Gastrocnemius medialis (tissue), 4 donors: ENCODE measurements at regions not wholly inside any gene's neighbourhood (a gene's known extent, or its start where the extent isn't known, plus 50 kb on each side); places are given as distances from the start of the nearest gene placed in this dataset.

Source experiments
- CTCF ChIP-seq, 5 experiments: fragments of 450-650 bp in 3 of 5; fragments of 200-600 bp in 2 of 5; sonication (generic) in 2 of 5; IDR thresholded peaks in 4 of 5; conservative IDR thresholded peaks in 1 of 5; 1 replicate in 4 of 5; 2 replicates in 1 of 5; pipeline ENCODE4 v1.5.1; 2016 to 2019; ENCODE audit warnings: antibody characterized with exemption in 5 of 5, mild to moderate bottlenecking in 3 of 5, moderate library complexity in 3 of 5
- POLR2A ChIP-seq, 2 donors: fragments of 450-650 bp; IDR thresholded peaks; one replicate each; pipeline ENCODE4 v1.6.1; 2017; ENCODE audit warnings: antibody characterized with exemption in 2 of 2, mild to moderate bottlenecking in 2 of 2, moderate library complexity in 2 of 2

DNA sequence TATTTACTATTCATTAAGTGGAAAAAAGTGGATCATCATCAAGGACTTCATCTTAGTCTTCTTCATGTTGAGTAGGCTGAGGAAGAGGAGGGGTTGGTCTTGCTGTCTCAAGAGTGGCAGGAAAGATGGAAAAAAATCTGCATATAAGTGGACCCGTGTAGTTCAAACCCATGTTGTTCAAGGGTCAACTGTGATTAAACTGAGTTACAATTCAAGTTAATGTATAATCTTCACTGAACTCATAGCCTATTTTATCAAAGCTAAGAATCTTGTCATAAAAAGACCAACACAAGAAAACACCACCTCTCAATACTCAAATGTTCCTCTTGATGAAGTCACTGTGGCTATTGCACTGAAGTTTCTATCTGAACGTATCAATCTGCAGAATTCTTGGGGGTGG, 260.2 kb downstream of the FNDC1 start:
- TF ChIP-seq CTCF (IDR thresholded peaks at IDR 0.05 in 4 of 5, conservative IDR thresholded peaks at IDR 0.05 in 1 of 5), result no peak
- no peak for TF ChIP-seq POLR2A (IDR thresholded peaks at IDR 0.05)
